ENCODE measurements at regions not wholly inside any gene's neighbourhood (a gene's known extent, or its start where the extent isn't known, plus 50 kb on each side); places are given as distances from the start of the nearest gene placed in this dataset.
A peak's percentile ranks its signal among the peaks of the same experiment; 100 is the strongest.
"Not testable (repeated sequence)": the region's sequence is repeated elsewhere in the genome, so short reads cannot be mapped to it uniquely, and the experiment has no call there.

- no peak for DNase-seq
These were observed 329.3 kb downstream of the TBL1XR1 start for GRCh38 chr3:176867681-176868663.

GRCh38 chr3:176861137-176861536 is 336.1 kb downstream of the TBL1XR1 start:
- DNase-seq: no peak

- DNase-seq: no peak
These were observed 340.6 kb downstream of the TBL1XR1 start for GRCh38 chr3:176856721-176857120.

- DNase-seq: no peak
These were observed 341.3 kb downstream of the TBL1XR1 start for GRCh38 chr3:176855901-176856486.

GRCh38 chr3:176855213-176855612 is 342.1 kb downstream of the TBL1XR1 start:
- DNase-seq: no peak

- no peak for DNase-seq
These were observed 346.8 kb downstream of the TBL1XR1 start for GRCh38 chr3:176850498-176850897.

GRCh38 chr3:176848431-176849214 is 348.7 kb downstream of the TBL1XR1 start:
- DNase-seq: no peak

- DNase-seq: no peak
These were observed 354.4 kb downstream of the TBL1XR1 start for GRCh38 chr3:176842914-176843313.

- DNase-seq: no peak
These were observed 356.5 kb downstream of the TBL1XR1 start for GRCh38 chr3:176840641-176841286.

- DNase-seq: no peak
These were observed 357.4 kb downstream of the TBL1XR1 start for GRCh38 chr3:176839901-176840300.

- DNase-seq: no peak
These were observed 357.8 kb downstream of the TBL1XR1 start for GRCh38 chr3:176839466-176839865.

- DNase-seq: not testable (repeated sequence)
These were observed 370.0 kb downstream of the TBL1XR1 start for GRCh38 chr3:176827244-176827643.

GRCh38 chr3:176824811-176825210 is 372.5 kb downstream of the TBL1XR1 start:
- DNase-seq: no peak

- no peak for DNase-seq
These were observed 376.5 kb downstream of the TBL1XR1 start for GRCh38 chr3:176820764-176821163.

- no peak for DNase-seq
These were observed 380.3 kb downstream of the TBL1XR1 start for GRCh38 chr3:176816937-176817336.

- DNase-seq: peak; percentile 30
These were observed 383.0 kb downstream of the TBL1XR1 start for GRCh38 chr3:176814285-176814684.

GRCh38 chr3:176807938-176808337 is 389.3 kb downstream of the TBL1XR1 start:
- no peak for DNase-seq

- no peak for DNase-seq
These were observed 397.6 kb downstream of the TBL1XR1 start for GRCh38 chr3:176799675-176800074.

GRCh38 chr3:176798680-176799079 is 398.6 kb downstream of the TBL1XR1 start:
- DNase-seq: no peak

- no peak for DNase-seq
These were observed 400.9 kb downstream of the TBL1XR1 start for GRCh38 chr3:176796371-176796770.

- no peak for DNase-seq
These were observed 401.4 kb downstream of the TBL1XR1 start for GRCh38 chr3:176795891-176796290.

GRCh38 chr3:176794406-176794805 is 402.9 kb downstream of the TBL1XR1 start:
- no peak for DNase-seq

GRCh38 chr3:176789947-176790346 is 407.3 kb downstream of the TBL1XR1 start:
- no peak for DNase-seq

Data from stimulated activated CD4-positive, alpha-beta T cell treated with anti-CD3 and anti-CD28 coated beads, Interleukin-15, amount 100 ng/mL, for 24 hours (primary cell).